GM19395 (cell line): ENCODE measurements at regions not wholly inside any gene's neighbourhood (a gene's known extent, or its start where the extent isn't known, plus 50 kb on each side); places are given as distances from the start of the nearest gene placed in this dataset.

Experiments used
- ATAC-seq: cut with Tn5 transposase; IDR thresholded peaks from one replicate; pipeline ENCODE4 v1.9.1; 2021; ENCODE audit warnings: mild to moderate bottlenecking, moderate library complexity; ENCODE audit not compliant: unreplicated experiment

DNA sequence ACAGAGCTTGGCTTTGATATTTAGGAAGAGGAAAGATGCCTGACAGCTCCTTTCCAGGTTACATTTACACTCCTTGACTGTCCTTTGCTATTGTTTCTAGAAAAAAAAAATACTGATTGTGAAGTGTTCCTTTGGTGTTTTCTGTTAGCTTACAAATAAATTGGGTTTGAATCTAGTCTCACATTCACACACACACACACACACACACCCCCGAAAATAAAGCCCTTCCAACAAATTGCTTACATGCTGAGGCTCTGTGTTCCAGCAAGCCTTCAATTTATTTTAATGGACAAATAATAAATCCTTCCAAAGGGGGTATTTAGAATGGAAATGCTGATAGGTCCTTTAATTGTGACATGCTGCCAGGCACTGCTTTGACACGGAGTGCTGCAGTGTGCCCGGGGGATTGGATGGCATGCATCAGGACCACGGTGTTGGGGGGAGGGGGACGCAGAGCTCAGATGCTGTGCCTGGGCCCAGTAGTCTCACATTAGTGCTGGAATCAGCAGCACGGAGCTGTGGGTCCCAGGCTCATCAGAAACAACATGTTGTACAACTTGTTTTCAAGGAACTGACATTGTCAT, 199.9 kb downstream of the CD83 start:
- no peak for ATAC-seq

DNA sequence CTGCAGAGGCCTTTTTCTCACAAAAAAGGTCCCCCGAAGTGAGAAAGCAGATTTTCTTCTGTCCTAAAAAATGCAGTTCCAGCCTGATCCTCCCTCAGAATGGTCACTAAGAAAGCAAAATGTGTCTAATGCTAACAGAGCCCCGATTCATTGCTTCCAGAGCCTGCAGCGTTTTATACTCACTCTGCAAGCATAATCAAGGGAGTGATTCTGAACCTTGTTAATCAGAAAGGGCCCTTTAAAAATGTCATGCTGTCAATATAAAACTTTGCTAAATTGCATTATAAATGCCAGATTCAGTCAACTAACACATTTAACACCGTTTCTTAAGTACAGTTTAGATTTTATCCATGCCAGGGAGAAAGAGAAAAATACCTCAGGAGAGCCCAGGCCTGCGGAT, 202.8 kb downstream of the CD83 start:
- no peak for ATAC-seq

- ATAC-seq: no peak
Observed at GRCh38 chr6:14321992-14322772, 204.6 kb downstream of the CD83 start.

- ATAC-seq: no peak
Observed at GRCh38 chr6:14322841-14323240, 205.3 kb downstream of the CD83 start.

DNA sequence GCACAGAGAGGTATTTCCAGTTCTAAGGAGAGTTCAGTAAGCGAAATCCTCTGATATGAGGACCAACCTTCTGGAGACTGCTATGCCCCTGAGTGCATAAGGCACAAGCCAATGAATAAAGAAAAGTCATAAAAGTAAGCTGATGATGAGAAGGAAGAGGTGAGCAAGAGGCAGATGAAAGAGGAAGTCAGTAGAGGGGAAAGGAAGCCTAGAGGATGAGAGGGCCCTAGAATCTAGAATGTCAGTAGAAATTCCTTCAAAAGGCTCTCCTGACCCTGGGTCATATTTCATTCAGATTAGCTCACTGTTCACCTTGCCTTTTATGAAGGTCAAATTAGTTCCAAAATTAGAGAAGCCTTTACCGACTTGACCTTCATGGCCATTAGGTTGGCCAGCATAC, 209.2 kb downstream of the CD83 start:
- no peak for ATAC-seq

DNA sequence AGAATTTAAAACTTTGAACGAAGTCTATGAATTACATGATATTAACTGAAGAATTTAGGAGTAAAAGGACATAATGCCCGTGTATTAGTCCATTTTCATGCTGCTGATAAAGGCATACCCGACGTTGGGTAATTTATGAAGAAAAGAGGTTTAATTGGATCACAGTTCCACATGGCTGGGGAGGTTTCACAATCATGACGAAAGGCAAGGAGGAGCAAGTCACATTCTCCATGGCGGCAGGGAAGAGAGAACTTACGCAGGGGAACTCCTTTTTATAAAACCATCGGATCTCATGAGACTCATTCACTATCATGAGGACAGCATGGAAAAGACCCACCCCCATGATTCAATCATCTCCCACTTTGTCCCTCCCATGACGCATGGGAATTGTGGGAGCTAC, 210.6 kb downstream of the CD83 start:
- no peak for ATAC-seq

GRCh38 chr6:14333556-14334305, 216.2 kb downstream of the CD83 start:
- no peak for ATAC-seq

- no peak for ATAC-seq
Observed at GRCh38 chr6:14335071-14335470, 217.5 kb downstream of the CD83 start.

GRCh38 chr6:14337152-14337551, 219.6 kb downstream of the CD83 start:
- ATAC-seq: no peak

DNA sequence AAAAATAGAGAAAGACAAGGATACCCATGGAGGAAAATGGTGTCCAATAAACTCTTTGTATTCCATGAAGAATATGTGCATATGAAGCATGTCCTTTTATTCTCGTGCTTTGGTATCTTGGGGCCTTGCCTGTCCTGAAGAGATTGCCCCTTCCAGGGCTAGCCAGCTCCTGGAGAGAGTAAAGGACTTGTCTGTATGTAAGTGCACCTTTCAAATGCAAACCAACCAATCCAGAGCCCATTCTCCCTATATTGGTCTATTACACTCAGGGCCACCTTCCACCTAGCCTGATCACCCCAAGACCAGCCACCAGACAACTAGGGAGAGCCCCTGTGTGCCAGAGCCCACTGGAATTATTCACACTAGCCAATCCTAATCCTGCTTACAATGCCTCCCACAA, 221.6 kb downstream of the CD83 start:
- ATAC-seq: no peak

GRCh38 chr6:14339711-14340584, 222.4 kb downstream of the CD83 start:
- no peak for ATAC-seq

DNA sequence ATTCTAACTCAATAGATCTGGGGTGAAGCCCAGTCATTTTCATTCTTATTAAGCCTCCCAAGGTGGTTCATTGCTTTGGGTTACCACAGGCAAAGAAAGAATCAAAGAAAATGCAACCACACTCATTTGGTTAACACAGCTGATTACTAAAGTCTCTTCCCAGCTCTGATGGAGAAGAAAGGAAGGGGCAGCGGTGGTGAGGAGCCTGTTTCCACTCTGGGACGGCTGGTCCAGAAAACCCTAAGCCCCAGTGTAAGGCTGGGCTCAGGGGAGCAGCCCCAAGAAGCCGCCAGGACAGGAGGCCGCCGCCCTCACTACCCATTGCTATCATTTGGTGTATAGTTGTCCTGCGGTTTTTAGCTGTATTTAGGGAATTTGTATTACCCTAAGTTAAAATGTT, 226.9 kb downstream of the CD83 start:
- no peak for ATAC-seq

GRCh38 chr6:14348389-14348788, 230.8 kb downstream of the CD83 start:
- ATAC-seq: no peak

- ATAC-seq: no peak
Observed at GRCh38 chr6:14349507-14349906, 231.9 kb downstream of the CD83 start.

DNA sequence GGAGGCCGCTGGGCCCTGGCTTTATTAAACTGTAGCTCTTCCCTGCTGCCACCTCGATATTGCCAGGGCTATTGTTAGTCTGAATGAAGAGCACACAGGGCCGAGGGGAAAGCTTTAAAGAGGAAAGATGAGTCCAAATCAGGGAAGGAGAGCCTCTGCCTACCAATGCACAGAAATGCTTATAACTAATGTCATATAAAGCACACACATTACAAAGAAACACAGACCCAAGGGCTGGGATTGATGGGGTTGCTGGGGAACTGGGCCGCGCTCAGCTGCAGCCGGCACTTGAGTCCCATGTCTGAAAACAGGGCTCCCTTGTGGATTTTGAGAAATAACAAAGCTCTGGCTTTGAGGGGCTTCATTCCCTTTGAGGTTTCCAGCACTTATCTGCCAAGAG, 232.6 kb downstream of the CD83 start:
- no peak for ATAC-seq

DNA sequence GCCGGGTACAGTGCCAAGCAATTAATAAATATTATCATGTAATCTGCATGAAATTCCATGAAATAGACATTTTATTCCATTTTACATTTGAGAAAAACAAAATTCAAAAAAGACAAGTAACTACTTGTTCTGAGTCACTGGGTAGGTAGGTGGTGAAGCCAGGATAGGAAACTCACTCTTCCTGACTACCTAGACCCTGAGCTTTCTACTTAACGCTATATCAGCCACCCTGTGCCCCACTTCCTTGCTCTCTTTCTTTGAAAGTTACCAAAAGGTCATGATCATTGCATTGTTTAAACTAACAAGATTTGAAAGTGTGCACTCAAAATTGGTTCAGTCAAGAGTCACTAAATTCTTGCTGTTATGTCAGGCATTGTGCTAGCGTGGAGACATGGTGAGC, 235.7 kb downstream of the CD83 start:
- no peak for ATAC-seq

DNA sequence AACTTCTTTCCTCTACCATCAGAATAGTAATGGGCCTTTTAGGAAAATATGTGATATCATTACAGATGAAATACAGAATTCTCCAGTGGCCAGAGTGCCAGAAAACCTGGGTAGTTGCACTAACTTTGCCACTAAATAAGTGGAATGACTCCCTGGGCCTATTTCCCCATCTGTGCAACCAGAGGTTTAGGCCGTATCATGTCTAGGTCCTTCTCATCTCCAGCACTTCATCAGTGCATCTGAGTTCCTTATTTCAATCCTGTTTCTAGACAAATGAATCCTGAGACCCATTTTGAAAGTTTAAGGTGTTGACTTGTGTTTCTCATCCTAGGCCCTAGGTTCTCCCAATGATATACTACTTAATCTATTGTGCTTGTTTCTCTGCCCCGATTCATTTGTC, 236.2 kb downstream of the CD83 start:
- no peak for ATAC-seq

DNA sequence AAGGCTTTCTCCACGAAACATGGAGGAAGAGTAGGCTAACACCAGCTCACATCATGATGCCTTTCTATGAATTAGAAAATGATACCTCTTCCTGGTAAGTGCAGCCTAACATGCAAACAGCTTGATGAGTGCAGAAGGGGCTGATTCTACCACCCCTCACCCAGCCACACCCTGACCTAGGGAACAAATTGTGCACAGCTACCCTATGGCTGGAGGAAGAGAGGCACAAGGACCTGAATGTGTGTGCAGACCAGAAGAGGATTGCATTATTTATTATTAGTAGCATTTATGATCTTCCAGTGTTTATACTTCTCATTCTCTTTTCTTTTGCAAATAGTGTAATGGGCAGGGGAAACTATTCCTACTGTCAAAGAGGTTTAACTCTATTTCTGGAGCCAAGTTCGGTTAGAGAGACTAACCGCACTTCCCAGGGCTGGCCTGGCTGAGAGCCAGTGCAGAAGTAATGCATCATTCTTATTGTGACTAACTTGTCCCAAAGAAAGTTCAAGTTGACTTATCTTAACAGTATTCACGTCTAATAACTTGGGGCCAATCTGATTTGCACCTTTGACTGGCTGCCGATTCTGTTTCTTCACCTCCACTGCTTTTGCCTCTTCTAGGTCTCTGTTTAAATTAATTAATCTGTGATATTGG, 237.5 kb downstream of the CD83 start:
- no peak for ATAC-seq

- no peak for ATAC-seq
Observed at GRCh38 chr6:14359438-14359837, 241.9 kb downstream of the CD83 start.

- no peak for ATAC-seq
Observed at GRCh38 chr6:14360565-14360964, 243.0 kb downstream of the CD83 start.

- no peak for ATAC-seq
Observed at GRCh38 chr6:14361297-14361696, 243.7 kb downstream of the CD83 start.
